Inferior parietal cortex (tissue), 1 donor: ENCODE measurements at regions not wholly inside any gene's neighbourhood (a gene's known extent, or its start where the extent isn't known, plus 50 kb on each side); places are given as distances from the start of the nearest gene placed in this dataset.
"Not testable (repeated sequence)": the region's sequence is repeated elsewhere in the genome, so short reads cannot be mapped to it uniquely, and the experiment has no call there.

ENCODE experiments used
- DNase-seq: peaks from one replicate; pipeline ENCODE4 v3.0.0-alpha.2; 2016; ENCODE audit errors: extremely low spot score

DNA sequence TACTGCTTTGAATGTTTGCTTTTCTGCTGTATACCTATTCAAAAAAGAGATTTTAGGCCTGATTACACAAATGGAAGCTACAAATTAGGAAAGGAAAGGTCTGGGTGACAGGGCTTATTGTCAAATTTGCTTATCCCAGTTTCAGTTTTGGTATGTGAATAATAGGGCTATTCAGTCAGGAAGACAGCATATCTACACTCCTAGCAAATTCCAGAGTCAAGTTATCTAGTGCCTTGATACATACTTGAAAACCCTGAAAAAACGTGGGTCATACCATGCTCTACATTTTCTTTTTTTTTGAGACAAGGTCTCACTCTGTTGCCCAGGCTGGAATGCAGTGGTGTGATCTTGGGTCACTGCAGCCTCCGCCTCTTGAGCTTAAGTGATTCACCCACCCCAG, 59.2 kb upstream of the CCDC180 start:
- DNase-seq, result not testable (repeated sequence)

GRCh38 chr9:97243606-97244005, 63.9 kb upstream of the CCDC180 start:
- DNase-seq, result no peak

GRCh38 chr9:97241430-97241829, 66.0 kb upstream of the CCDC180 start:
- DNase-seq, result not testable (repeated sequence)

- peak; percentile 89 for DNase-seq
Observed at GRCh38 chr9:97237951-97238889, 69.2 kb upstream of the CCDC180 start.

GRCh38 chr9:97237311-97237786, 70.1 kb upstream of the CCDC180 start:
- DNase-seq, result no peak

- not testable (repeated sequence) for DNase-seq
Observed at GRCh38 chr9:97233009-97233400, 74.5 kb upstream of the CCDC180 start.

GRCh38 chr9:97232060-97233008, 75.1 kb upstream of the CCDC180 start:
- DNase-seq, result not testable (repeated sequence)

GRCh38 chr9:97222393-97222792, 85.1 kb upstream of the CCDC180 start:
- not testable (repeated sequence) for DNase-seq

DNA sequence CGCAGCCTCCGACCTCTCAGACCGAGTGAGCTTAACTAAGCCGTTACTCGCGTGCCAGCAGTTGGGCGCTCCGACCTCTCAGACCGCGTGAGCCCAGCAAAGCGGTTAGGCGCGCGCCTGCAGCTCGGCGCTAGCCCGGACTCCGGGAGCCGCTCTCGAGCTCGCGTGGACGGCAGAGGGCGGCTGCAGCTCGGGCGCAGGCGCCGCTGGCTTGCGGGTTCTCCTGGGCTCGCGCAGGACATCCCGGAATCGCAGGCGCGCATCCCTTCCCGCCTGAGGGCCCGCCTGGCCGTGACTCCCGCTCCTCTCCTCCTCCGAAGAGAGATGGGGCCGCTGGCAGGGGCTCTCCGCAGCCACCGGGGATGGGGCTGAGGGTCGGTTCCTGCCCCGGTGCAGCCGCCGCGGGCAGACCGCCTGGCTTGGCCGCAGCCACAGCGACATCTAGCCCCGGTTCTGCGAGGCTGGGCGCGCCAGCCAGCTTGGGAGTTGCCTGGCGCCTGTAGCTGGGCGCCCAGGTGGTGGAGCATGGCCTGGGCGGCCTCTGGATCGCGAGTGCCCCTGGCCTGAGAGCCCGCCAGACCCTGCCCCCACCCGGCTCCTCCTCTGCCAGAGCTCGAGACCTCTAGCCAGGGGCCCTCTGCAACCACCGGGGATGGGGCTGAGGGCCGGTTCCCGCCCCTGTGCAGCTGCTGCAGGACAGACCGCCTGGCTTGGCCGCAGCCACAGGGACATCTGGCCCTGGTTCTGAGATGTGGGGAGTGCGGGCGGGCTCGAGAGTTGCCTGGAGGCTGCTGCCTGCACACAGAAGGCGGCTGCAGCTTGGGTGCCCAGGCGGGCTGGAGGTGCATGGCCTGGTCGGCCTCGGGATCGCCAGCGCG, 85.7 kb upstream of the CCDC180 start:
- DNase-seq, result peak; percentile 51

DNA sequence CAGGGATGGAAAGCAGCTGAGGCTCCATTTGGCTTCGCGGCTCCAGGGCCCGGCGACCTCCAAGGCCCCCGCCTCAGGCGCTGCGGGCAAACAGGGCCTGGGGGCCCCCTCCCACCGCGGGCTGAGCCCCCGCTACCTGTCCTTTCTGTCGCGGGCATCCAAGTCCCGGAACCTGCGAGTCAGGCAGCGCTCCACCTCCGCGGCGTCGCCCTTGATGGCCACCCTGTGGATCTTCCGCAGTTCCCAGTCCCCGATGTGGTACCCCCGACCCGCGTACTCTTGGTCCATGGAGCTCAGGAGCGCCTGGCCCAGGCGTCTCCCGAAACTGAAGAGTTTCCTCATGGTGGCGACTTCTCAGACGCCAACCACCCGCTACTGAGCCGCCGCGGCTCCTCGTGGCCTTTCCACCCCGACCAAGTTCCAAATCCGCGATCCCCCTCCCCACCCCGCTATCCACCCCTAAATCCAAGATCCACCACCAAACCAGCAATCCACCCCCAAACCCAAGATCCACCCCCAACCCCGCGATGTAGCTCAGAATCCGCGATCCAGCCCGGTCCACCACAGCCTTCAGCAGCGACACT, 86.5 kb upstream of the CCDC180 start:
- DNase-seq, result no peak

- not testable (repeated sequence) for DNase-seq
Observed at GRCh38 chr9:97220396-97220795, 87.1 kb upstream of the CCDC180 start.

- DNase-seq, result not testable (repeated sequence)
Observed at GRCh38 chr9:97219443-97220140, 87.9 kb upstream of the CCDC180 start.

DNA sequence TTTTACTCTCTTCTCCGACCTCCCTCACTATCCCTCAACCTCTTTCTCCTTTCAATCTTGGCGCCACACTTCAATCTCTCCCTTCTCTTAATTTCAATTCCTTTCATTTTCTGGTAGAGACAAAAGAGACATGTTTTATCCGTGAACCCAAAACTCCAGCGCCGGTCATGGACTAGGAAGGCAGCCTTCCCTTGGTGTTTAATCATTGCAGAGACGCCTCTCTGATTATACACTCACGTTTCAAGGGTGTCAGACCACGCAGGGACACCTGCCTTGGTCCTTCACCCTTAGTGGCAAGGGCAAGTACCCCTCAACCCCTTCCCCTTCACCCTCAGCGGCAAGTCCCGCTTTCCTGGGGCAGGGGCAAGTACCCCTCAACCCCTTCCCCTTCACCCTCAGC, 92.3 kb upstream of the CCDC180 start:
- not testable (repeated sequence) for DNase-seq

DNA sequence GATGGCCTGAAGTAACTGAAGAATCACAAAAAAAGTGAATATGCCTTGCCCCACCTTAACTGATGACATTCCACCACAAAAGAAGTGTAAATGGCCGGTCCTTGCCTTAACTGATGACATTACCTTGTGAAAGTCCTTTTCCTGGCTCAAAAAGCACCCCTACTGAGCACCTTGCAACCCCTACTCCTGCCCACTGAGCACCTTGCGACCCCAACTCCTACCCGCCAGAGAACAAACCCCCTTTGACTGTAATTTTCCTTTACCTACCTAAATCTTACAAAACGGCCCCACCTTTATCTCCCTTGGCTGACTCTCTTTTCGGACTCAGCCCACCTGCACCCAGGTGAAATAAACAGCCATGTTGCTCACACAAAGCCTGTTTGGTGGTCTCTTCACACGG, 92.9 kb upstream of the CCDC180 start:
- not testable (repeated sequence) for DNase-seq

GRCh38 chr9:97199683-97200082, 107.8 kb upstream of the CCDC180 start:
- not testable (repeated sequence) for DNase-seq

GRCh38 chr9:97193767-97194166, 113.7 kb upstream of the CCDC180 start:
- DNase-seq, result not testable (repeated sequence)

DNA sequence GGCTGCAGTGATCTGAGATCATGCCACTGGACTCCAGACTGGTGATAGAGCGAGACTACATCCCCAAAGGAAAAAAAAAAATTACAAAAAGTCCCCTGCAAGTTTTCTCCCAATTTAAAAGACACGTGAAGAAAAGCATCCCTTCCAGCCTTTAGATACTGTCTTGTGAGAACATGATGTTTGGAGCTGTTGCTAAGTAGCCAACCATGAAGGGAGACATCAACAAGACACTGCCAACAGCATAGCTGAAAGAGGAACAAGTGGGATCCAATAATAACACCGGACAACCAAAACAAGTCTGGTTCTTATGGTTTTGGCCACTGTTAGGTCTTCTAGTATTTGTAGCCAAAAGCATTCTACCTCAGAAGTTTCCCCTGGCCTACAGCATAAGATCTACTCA, 118.9 kb upstream of the CCDC180 start:
- DNase-seq, result no peak

DNA sequence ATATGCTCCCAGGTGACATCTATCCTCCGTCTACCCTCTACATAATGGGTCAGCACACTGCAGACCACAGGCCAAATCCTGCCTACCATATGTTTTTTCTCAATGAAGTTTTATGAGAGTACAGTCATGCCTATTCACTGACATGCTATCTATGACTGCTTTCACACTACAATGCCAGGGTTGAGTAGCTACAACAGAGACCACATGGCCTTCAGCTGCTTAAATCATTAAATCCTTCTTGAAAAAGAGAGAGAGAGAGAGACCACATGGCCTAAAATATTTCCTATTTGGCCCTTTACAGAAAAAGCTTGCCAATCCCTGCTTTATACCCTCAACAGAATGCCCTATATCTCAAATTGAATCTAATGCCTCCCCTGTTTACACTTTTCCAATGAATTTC, 119.8 kb upstream of the CCDC180 start:
- DNase-seq, result not testable (repeated sequence)

- no peak for DNase-seq
Observed at GRCh38 chr9:97186493-97186892, 121.0 kb upstream of the CCDC180 start.

DNA sequence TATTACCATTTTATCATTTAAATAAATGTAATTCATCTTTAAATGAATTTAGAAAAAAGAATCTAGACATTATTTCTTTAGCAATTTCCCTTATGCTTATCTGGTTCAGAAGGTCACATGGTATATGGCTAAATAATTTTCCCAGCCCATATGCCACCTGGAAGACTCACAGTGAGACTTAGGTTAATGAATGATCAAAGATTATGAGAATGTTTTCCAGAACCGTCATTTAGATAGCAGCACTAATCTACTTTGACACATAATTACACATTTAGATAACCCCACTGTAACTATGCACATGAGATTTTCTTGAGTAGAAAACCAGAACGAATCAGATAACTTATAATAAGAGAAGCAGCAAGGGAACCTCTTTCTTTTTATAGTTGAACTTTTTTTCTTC, 124.9 kb upstream of the CCDC180 start:
- not testable (repeated sequence) for DNase-seq
